ENCODE measurements at regions not wholly inside any gene's neighbourhood (a gene's known extent, or its start where the extent isn't known, plus 50 kb on each side); places are given as distances from the start of the nearest gene placed in this dataset.
"Not testable (repeated sequence)": the region's sequence is repeated elsewhere in the genome, so short reads cannot be mapped to it uniquely, and the experiment has no call there.

GRCh38 chr2:71922499-71923142 lies 225.0 kb downstream of the CYP26B1 start:
- no peak for DNase-seq (ENCODE audit: low spot score)

GRCh38 chr2:71922091-71922490 lies 225.6 kb downstream of the CYP26B1 start:
- no peak for DNase-seq (ENCODE audit: low spot score)

- DNase-seq (ENCODE audit: low spot score), result not testable (repeated sequence)
Observed at GRCh38 chr2:71920819-71921218, 226.8 kb downstream of the CYP26B1 start.

GRCh38 chr2:71919708-71920107 lies 228.0 kb downstream of the CYP26B1 start:
- no peak for DNase-seq (ENCODE audit: low spot score)

GRCh38 chr2:71910277-71910676 lies 237.4 kb downstream of the CYP26B1 start:
- DNase-seq (ENCODE audit: low spot score), result no peak

- no peak for DNase-seq (ENCODE audit: low spot score)
Observed at GRCh38 chr2:71908798-71909197, 238.9 kb downstream of the CYP26B1 start.

- no peak for DNase-seq (ENCODE audit: low spot score)
Observed at GRCh38 chr2:71907503-71907902, 240.2 kb downstream of the CYP26B1 start.

GRCh38 chr2:71906357-71906973 lies 241.2 kb downstream of the CYP26B1 start:
- no peak for DNase-seq (ENCODE audit: low spot score)

GRCh38 chr2:71905205-71905604 lies 242.5 kb downstream of the CYP26B1 start:
- no peak for DNase-seq (ENCODE audit: low spot score)

GRCh38 chr2:71903841-71904240 lies 243.8 kb downstream of the CYP26B1 start:
- DNase-seq (ENCODE audit: low spot score), result no peak

GRCh38 chr2:71901466-71901865 lies 246.2 kb downstream of the CYP26B1 start:
- no peak for DNase-seq (ENCODE audit: low spot score)

- DNase-seq (ENCODE audit: low spot score), result no peak
Observed at GRCh38 chr2:71898851-71899681, 248.6 kb downstream of the CYP26B1 start.

GRCh38 chr2:71898375-71898774 lies 249.3 kb downstream of the CYP26B1 start:
- DNase-seq (ENCODE audit: low spot score), result no peak

GRCh38 chr2:71897836-71898235 lies 249.8 kb downstream of the CYP26B1 start:
- no peak for DNase-seq (ENCODE audit: low spot score)

GRCh38 chr2:71897137-71897480 lies 250.6 kb downstream of the CYP26B1 start:
- no peak for DNase-seq (ENCODE audit: low spot score)

- no peak for DNase-seq (ENCODE audit: low spot score)
Observed at GRCh38 chr2:71896385-71897136, 251.1 kb downstream of the CYP26B1 start.

- peak; percentile 2 for DNase-seq (ENCODE audit: low spot score)
Observed at GRCh38 chr2:71895320-71896161, 252.1 kb downstream of the CYP26B1 start.

GRCh38 chr2:71894261-71894660 lies 253.4 kb downstream of the CYP26B1 start:
- DNase-seq (ENCODE audit: low spot score), result no peak

- no peak for DNase-seq (ENCODE audit: low spot score)
Observed at GRCh38 chr2:71893646-71894045, 254.0 kb downstream of the CYP26B1 start.

- no peak for DNase-seq (ENCODE audit: low spot score)
Observed at GRCh38 chr2:71892896-71893295, 254.8 kb downstream of the CYP26B1 start.

GRCh38 chr2:71892423-71892730 lies 255.3 kb downstream of the CYP26B1 start:
- no peak for DNase-seq (ENCODE audit: low spot score)
